Activated CD4-positive, alpha-beta T cell treated with anti-CD3 and anti-CD28 coated beads, Interleukin-2, amount 50 U/mL, for 1 hour (primary cell): ENCODE measurements at regions not wholly inside any gene's neighbourhood (a gene's known extent, or its start where the extent isn't known, plus 50 kb on each side); places are given as distances from the start of the nearest gene placed in this dataset.

Experiments used
- DNase-seq: peaks from one replicate; pipeline ENCODE4 v3.0.0-alpha.2; 2020

DNA sequence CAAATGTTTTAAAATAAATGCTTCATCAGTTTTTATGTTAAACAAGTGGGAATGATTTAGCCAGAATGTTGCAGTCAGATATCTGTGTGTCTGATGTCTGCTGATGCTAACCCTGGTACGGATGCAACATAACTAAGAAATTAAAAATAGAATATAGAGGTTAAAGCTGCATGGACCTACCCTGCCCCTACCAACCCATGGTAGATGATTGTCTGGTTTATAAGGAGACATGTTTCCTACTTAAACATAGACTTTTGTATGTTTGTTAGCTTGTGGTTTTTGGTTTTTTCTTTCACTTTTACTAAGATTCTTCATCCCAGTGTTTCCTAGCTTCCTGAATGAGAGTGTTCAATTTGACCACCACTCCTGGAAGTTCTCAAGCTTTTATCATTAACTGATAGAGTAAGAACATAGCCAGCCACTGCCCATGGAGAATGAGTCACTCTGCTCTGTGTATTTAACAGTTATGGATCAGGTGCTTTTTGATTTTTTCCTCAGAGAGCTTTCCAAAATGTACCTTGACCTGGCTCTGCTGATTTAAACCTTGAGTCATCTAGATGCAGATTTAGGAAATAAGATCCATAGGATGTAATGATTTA lies 70.7 kb upstream of the VEPH1 start:
- DNase-seq = no peak

DNA sequence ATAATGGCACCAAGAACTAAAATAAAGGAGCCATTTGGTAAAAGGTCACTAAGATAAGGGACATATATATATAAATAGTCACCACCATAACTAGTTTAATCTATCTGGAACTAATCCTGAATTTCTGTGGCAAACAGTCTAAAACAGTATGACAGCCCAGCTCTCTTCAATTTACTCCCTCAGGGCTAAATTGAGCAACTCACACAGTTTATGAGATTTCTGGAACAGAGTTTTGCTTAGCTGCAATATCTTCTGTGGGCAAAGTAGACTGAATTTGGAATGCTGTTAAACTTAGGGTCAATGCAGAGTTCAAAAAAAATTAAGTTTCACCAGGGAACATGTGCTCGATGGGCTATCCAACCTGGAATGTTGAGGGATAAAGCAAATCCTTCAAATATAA lies 70.1 kb upstream of the VEPH1 start:
- DNase-seq = no peak

- no peak for DNase-seq
These were observed 69.5 kb upstream of the VEPH1 start for GRCh38 chr3:157572559-157573270.

DNA sequence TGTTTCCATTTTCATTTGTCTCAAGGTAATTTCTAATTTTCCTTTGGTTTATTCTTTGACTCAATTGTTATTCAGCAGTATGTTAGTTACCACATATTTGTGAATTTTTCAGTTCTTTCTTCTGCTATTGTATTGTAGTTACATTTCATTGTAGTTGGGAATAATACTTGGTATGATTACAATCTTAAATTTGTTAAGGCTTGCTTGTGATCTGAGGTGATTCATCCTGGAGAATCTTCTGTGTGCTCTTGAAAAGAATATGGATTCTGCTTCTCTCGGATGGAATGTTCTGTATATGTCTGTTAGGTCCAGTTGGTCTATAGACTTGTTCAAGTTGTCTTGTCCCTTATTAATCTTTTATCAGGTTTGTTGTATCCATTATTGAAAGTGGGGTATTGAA lies 63.4 kb upstream of the VEPH1 start:
- DNase-seq = no peak

DNA sequence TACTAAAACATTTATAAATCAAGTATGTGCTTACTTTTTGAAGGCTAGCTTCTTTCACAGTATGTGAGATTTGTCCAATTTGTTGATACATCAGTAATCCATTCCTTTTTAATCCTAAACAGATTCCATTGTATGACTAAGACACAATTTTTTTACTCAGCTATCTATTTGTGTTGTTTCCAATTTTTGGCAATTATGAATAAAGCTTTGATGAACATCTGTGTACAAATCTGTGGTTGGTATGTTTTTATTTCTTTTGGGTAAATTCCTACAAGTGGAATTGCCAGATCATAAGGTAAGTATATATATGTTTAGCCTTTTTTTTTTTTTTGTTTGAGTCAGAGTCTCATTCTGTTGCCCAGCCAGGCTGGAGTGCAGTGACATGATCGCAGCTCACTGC lies 56.2 kb upstream of the VEPH1 start:
- DNase-seq = no peak
